Heart left ventricle (tissue), 16 donors: ENCODE measurements at regions not wholly inside any gene's neighbourhood (a gene's known extent, or its start where the extent isn't known, plus 50 kb on each side); places are given as distances from the start of the nearest gene placed in this dataset.
A peak's percentile ranks its signal among the peaks of the same experiment; 100 is the strongest.
"Not testable (repeated sequence)": the region's sequence is repeated elsewhere in the genome, so short reads cannot be mapped to it uniquely, and the experiment has no call there.

Experiments
- ATAC-seq, 4 donors: fragments of 200-7000 bp; cut with Tn5 transposase; one replicate each; pipeline ENCODE4 v1.9.1; 2020 to 2022; ENCODE audit warnings: moderate library complexity in 4 of 4, mild to moderate bottlenecking in 3 of 4, moderate number of reproducible peaks in 1 of 4
- DNase-seq, 5 donors: peaks; one replicate each; pipeline ENCODE4 v3.0.0-alpha.2; 2020
- H3K27ac ChIP-seq, 12 donors: fragments of 200-600 bp; sonication (generic) in 4 of 12; one replicate each; pipeline versions ENCODE4 v1.5.0 to v1.8.0; 2016 to 2022; ENCODE audit warnings: mild to moderate bottlenecking in 2 of 12
- H3K27me3 ChIP-seq, 9 donors: fragments of 200-600 bp; sonication (generic) in 2 of 9; one replicate each; pipeline versions ENCODE4 v1.5.1 to v1.8.0; 2016 to 2022; ENCODE audit warnings: mild to moderate bottlenecking in 3 of 9
- H3K36me3 ChIP-seq, 9 donors: fragments of 200-600 bp; sonication (generic) in 2 of 9; one replicate each; pipeline versions ENCODE4 v1.5.0 to v1.8.0; 2018 to 2022; ENCODE audit warnings: mild to moderate bottlenecking in 2 of 9
- H3K4me1 ChIP-seq, 12 donors: fragments of 200-600 bp; sonication (generic) in 4 of 12; one replicate each; pipeline versions ENCODE4 v1.5.0 to v1.8.0; 2016 to 2022; ENCODE audit warnings: mild to moderate bottlenecking in 3 of 12
- H3K4me3 ChIP-seq, 12 donors: fragments of 200-600 bp; sonication (generic) in 4 of 12; one replicate each; pipeline versions ENCODE4 v1.5.0 to v1.8.0; 2017 to 2022; ENCODE audit warnings: mild to moderate bottlenecking in 9 of 12, moderate library complexity in 4 of 12
- H3K9me3 ChIP-seq, 12 donors: fragments of 200-600 bp; sonication (generic) in 4 of 12; one replicate each; pipeline versions ENCODE4 v1.5.0 to v1.8.0; 2016 to 2022; ENCODE audit warnings: mild to moderate bottlenecking in 1 of 12
- CTCF ChIP-seq, 12 donors: fragments of 200-600 bp; sonication (generic) in 4 of 12; IDR thresholded peaks; one replicate each; pipeline versions ENCODE4 v1.5.0 to v1.8.0; 2018 to 2022; ENCODE audit warnings: antibody characterized with exemption in 12 of 12, mild to moderate bottlenecking in 5 of 12
- POLR2A ChIP-seq, 2 donors: fragments of 450-650 bp; IDR thresholded peaks; one replicate each; pipeline ENCODE4 v1.6.1; 2017; ENCODE audit warnings: antibody characterized with exemption in 2 of 2, mild to moderate bottlenecking in 2 of 2, moderate library complexity in 2 of 2
- WGBS, 4 donors: extraction: QIAGEN DNeasy Blood & Tissue Kit in 2 of 4; methylation state at CpG; one replicate each; pipeline versions ENCODE4 v1.1.5 to v1.1.7; 2013 to 2018; 5-methylcytosine and 5-hydroxymethylcytosine counted together
- intact Hi-C, 10 donors: fragments of 100-400 bp; cut with DNase I; formaldehyde crosslinking; loops; one replicate each; pipeline versions ENCODE4 v1.11.1 to v1.14.2; 2022
- donor health status: ischemic (EF 13 %, LVEDD 7.1; RV severe dilation, severe dysfunction).
- donor health status: healthy with polysubstance abuse.
- donor health status: DM: no; HTN: yes; CAD: no.
- donor health status: DM: no; HTN: no; CAD: no.
- donor health status: ischemic (EF 25% LVEDD 6.9; RV normal size, moderate dysfunction).
- donor health status: ischemic (EF 25% LVEDD 5.7; RV mildly dilated, moderate dysfunction).
- donor health status: healthy.
- donor health status: DM: yes; HTN: yes; CAD: no.
- donor health status: ischemic (EF 35%, LVEDD 5.7; RV mildly dilated, moderate dysfunction).
- donor health status: nonischemic (EF 11% LVEDD 7.7; RV severe dilation, severe dysfunction).
- donor health status: DM: yes; HTN: yes; CAD: no.
- donor health status: PGD.
- donor health status: ischemic (EF 29% LVEDD 5.4; RV normal size, mild dysfunction).
- donor health status: nonischemic (EF 23%, LVEDD 6.1; RV moderate dilation, normal function).

- H3K4me3 ChIP-seq: no peak overlapping the region
- peaks cover 0 to 5% (median 0%) of the 10 kb centered on the region in 12 donors for H3K9me3 ChIP-seq
- TF ChIP-seq CTCF (IDR thresholded peaks at IDR 0.05): no peak
- no peak for TF ChIP-seq POLR2A (IDR thresholded peaks at IDR 0.05)
- ATAC-seq (no peak), DNase-seq (no peak)
- WGBS, 4 donors: 45 to 66% (median 54%) methylated on average over 3 to 4 of the region's 4 CpGs
- intact Hi-C loops: no loop called here
- H3K4me1 ChIP-seq: no peaks in the 10 kb centered on the region
- no peaks in the 10 kb centered on the region for H3K36me3 ChIP-seq
- H3K27me3 ChIP-seq: peaks cover 0 to 2% (median 0%) of the 10 kb centered on the region in 9 donors
- no peak overlapping the region for H3K27ac ChIP-seq
Measured at GRCh38 chr9:26637101-26637500, 255.5 kb downstream of the CAAP1 start.

GRCh38 chr9:26613851-26614350 is 278.7 kb downstream of the CAAP1 start:
- peak in 4 of 12 donors; percentile 6 to 22 (median 18) for TF ChIP-seq CTCF (IDR thresholded peaks at IDR 0.05)
- H3K36me3 ChIP-seq, H3K4me1 ChIP-seq, intact Hi-C loops, H3K9me3 ChIP-seq, H3K4me3 ChIP-seq, H3K27me3 ChIP-seq, ATAC-seq, DNase-seq, H3K27ac ChIP-seq: not testable (repeated sequence)
- WGBS, 4 donors: 41 to 54% (median 45%) methylated on average over 12 of the region's 12 CpGs

GRCh38 chr9:26612211-26612610 is 280.4 kb downstream of the CAAP1 start:
- no peak for ATAC-seq
- DNase-seq: no peak
- H3K4me3 ChIP-seq: no peak overlapping the region
- intact Hi-C loops: no loop called here
- H3K27me3 ChIP-seq: no peaks in the 10 kb centered on the region
- H3K36me3 ChIP-seq: no peaks in the 10 kb centered on the region
- no peak overlapping the region for H3K27ac ChIP-seq
- no peak for TF ChIP-seq CTCF (IDR thresholded peaks at IDR 0.05)
- TF ChIP-seq POLR2A (IDR thresholded peaks at IDR 0.05): no peak
- H3K9me3 ChIP-seq: no peaks in the 10 kb centered on the region
- no peaks in the 10 kb centered on the region for H3K4me1 ChIP-seq
- WGBS, 4 donors: 37 to 58% (median 51%) methylated on average over 3 of the region's 3 CpGs

- no peak overlapping the region for H3K27ac ChIP-seq
- no peaks in the 10 kb centered on the region for H3K4me1 ChIP-seq
- TF ChIP-seq CTCF (IDR thresholded peaks at IDR 0.05): no peak
- no peak for TF ChIP-seq POLR2A (IDR thresholded peaks at IDR 0.05)
- H3K9me3 ChIP-seq: no peaks in the 10 kb centered on the region
- DNase-seq (no peak), ATAC-seq (no peak)
- no peaks in the 10 kb centered on the region for H3K27me3 ChIP-seq
- H3K36me3 ChIP-seq: no peaks in the 10 kb centered on the region
- 81 to 85% (median 83%) methylated on average over 1 of the region's 1 CpG for WGBS, 4 donors
- intact Hi-C loops: no loop called here
- H3K4me3 ChIP-seq: no peak overlapping the region
Measured at GRCh38 chr9:26606756-26607155, 285.8 kb downstream of the CAAP1 start.
